ENCODE measurements at regions not wholly inside any gene's neighbourhood (a gene's known extent, or its start where the extent isn't known, plus 50 kb on each side); places are given as distances from the start of the nearest gene placed in this dataset.

DNA sequence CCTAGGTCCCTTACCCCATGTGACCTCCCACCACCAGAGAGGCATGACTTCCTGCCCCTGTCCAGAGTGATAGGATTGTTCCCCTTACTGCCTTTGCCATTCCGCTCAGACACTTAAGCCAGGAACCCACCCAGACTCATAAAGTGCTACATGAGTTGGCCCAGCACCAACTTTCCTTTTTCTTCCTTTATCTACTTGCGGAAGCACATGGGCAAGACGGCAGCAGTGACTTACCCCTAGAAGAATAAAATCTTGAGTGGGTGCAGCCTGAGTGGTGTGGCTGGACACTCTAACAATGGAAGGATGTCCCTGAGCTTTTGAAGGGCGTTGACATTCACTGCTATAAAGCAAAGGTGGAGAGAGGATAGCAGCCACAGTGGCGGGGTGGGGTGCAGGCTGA is 100.1 kb downstream of the MAB21L3 start:
- DNase-seq (ENCODE audit: low spot score): no peak
- H3K4me1 Mint-ChIP-seq (ENCODE audit: low read depth): no peaks in the 10 kb centered on the region
- no peak overlapping the region for H3K27ac Mint-ChIP-seq
- no peak overlapping the region for H3K4me3 Mint-ChIP-seq (ENCODE audit: low read depth)
- H3K9me3 Mint-ChIP-seq: no peaks in the 10 kb centered on the region
- intact Hi-C loops (cut with micrococcal nuclease): no loop called here
- no peaks in the 10 kb centered on the region for H3K36me3 Mint-ChIP-seq (ENCODE audit: low read depth)
- H3K27me3 Mint-ChIP-seq (ENCODE audit: low read depth): no peaks in the 10 kb centered on the region

DNA sequence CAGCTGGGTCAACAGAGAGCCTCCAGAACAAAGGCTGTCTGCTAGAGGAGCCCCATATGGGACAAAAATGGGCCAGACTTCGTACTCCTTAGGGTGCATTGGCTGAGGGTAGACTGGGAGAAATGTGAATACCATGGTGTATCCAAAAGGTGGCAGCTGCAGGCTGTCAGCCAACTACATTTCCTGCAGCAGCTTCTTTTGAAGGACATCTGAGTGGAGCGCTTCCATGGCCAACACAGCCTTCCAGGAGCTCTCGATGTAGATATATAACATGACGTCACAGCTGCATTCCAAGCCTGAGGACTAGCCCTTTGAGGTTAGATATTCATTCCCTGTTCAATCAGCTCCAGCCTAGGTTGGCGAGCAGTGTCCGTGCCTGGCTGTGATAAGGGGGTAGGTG is 107.7 kb downstream of the MAB21L3 start:
- no peak for DNase-seq (ENCODE audit: low spot score)
- Mint-ChIP-seq H3K27me3 (ENCODE audit: low read depth) (peaks cover 3% of the 10 kb centered on the region), H3K36me3 (ENCODE audit: low read depth) (no peaks in the 10 kb centered on the region), H3K9me3 (no peaks in the 10 kb centered on the region), H3K4me1 (ENCODE audit: low read depth) (no peaks in the 10 kb centered on the region), H3K27ac (no peak overlapping the region), H3K4me3 (ENCODE audit: low read depth) (no peak overlapping the region)
- intact Hi-C loops (cut with micrococcal nuclease): no loop called here

DNA sequence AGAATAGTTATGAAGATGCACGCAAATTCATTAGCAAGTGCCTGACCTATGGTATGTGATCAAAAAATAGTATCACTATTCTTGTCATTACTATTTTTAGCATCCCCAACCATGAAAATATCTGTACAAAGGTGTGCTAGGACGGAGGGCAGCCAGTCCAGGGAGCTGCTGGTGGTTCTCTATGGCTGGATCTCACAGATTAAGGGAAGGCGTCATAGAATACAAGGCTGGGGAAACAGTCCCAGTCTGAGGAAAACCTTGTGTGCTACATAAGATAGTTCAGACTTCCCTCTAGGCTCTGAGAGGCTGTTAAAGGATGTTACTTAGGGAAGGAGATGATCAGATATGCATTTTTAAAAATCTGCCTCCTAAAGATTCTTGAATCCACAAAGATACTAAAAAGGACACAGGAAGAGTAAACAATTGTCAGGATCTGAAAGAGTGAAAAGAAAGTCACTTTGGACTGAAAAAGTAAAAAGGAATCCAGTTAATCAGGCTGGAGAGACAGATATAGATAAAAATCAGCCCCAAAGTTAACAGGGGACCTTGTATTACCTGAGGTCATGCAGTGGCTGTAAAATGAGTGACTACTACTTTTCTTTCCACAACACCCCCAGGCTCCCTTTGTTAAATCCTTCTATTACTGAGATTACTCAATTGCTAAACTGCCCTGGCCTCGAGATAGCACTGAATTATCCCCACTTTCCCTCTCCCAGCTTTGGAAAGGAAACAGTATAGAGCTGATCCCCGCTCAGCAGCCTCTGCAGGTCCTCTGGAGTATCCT is 108.6 kb downstream of the MAB21L3 start:
- DNase-seq (ENCODE audit: low spot score): no peak
- Mint-ChIP-seq H3K4me3 (ENCODE audit: low read depth) (no peak overlapping the region), H3K4me1 (ENCODE audit: low read depth) (no peaks in the 10 kb centered on the region), H3K27me3 (ENCODE audit: low read depth) (peaks cover 5% of the 10 kb centered on the region), H3K36me3 (ENCODE audit: low read depth) (no peaks in the 10 kb centered on the region), H3K9me3 (no peaks in the 10 kb centered on the region), H3K27ac (no peak overlapping the region)
- intact Hi-C loops (cut with micrococcal nuclease): no loop called here

DNA sequence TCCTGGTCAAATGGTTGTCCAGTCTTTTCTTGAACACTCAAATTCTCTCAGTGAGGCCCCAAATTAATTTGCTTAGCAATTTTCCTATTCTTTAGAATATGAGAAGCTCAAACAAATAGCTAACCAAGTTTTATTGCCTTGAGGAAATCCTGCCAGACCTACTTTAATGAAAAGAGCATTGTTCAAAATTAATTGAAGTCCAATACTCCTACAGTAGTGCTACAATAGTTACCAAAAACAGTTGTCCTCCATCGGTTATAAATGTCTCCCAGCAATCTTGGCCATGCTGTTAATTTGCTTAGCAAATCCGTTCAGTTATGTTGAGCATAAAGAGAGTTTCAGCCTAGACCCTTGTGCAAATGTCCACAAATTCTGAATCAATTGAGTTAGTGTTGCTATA is 112.9 kb downstream of the MAB21L3 start:
- intact Hi-C loops (cut with micrococcal nuclease): no loop called here
- no peak overlapping the region for H3K27ac Mint-ChIP-seq

DNA sequence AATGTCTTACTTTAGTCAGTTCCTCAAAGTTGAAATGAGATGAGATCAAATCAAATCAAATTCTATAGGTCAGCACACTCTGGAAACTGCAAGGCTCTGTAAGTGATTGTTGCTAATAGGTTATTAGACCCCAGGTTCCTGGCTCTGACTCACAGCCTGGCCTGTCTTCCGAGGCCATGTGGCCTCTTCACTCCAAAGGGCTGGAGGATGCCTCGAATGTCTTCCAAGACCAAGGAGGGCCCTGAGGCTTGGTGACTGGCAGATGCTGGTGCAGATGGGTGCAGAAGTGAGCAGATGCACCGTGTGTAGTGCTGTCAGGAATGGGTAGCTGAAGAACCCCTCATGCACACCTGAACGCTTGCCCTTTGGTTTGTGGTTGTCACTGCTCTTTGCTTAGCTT is 113.4 kb downstream of the MAB21L3 start:
- peaks cover 5% of the 10 kb centered on the region for H3K27me3 Mint-ChIP-seq (ENCODE audit: low read depth)
- H3K4me1 Mint-ChIP-seq (ENCODE audit: low read depth): no peaks in the 10 kb centered on the region
- intact Hi-C loops (cut with micrococcal nuclease): no loop called here

More for the DNA sequence above, 112.9 kb downstream of the MAB21L3 start:
- Mint-ChIP-seq H3K4me3 (ENCODE audit: low read depth) (no peak overlapping the region), H3K27me3 (ENCODE audit: low read depth) (peaks cover 5% of the 10 kb centered on the region), H3K4me1 (ENCODE audit: low read depth) (no peaks in the 10 kb centered on the region), H3K36me3 (ENCODE audit: low read depth) (no peaks in the 10 kb centered on the region), H3K9me3 (no peaks in the 10 kb centered on the region)
- DNase-seq (ENCODE audit: low spot score): no peak

DNA sequence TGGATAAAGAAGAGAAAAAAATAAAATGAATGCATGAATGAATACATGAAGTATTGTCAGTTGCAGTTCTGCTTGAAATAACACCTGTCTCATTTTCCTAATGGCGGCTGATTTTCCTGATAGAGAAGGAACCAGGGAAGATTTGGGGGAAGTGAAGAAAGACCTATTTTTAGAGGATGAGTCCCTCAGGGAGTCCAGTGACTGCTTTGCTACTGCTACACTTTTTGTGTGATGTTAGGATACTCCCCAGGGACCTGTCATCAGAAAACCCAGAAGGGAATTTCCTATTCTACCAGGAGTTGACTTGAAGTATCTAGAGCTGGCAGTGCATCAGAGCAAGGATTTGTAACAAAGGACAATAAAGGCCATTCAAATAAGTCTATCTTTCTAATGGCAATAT is 114.8 kb downstream of the MAB21L3 start:
- intact Hi-C loops (cut with micrococcal nuclease): no loop called here
- H3K9me3 Mint-ChIP-seq: no peaks in the 10 kb centered on the region
- H3K27me3 Mint-ChIP-seq (ENCODE audit: low read depth): peaks cover 5% of the 10 kb centered on the region
- no peak overlapping the region for H3K27ac Mint-ChIP-seq
- no peak for DNase-seq (ENCODE audit: low spot score)
- no peak overlapping the region for H3K4me3 Mint-ChIP-seq (ENCODE audit: low read depth)
- H3K4me1 Mint-ChIP-seq (ENCODE audit: low read depth): no peaks in the 10 kb centered on the region
- H3K36me3 Mint-ChIP-seq (ENCODE audit: low read depth): no peaks in the 10 kb centered on the region

More for the DNA sequence above, 113.4 kb downstream of the MAB21L3 start:
- Mint-ChIP-seq H3K36me3 (ENCODE audit: low read depth) (no peaks in the 10 kb centered on the region), H3K27ac (no peak overlapping the region), H3K9me3 (no peaks in the 10 kb centered on the region), H3K4me3 (ENCODE audit: low read depth) (no peak overlapping the region)
- no peak for DNase-seq (ENCODE audit: low spot score)

DNA sequence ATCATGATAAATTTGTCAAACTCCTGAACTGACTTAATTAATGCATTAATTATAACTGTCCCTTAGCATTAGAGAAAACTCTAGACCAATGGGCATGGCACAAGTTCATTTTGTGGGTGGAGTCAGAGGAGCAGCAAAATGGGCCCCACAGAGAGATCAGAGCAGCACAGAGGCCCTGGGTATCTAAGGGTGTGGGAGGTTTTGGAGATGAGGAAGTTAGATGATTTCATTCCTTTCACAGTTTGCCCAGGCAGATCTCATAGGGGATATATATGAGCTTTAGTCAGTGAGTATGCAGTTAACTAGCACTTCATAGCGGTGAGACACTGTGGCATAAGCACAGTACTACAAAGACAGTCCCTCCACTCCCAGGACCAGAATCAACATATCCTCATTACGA is 117.3 kb downstream of the MAB21L3 start:
- intact Hi-C loops (cut with micrococcal nuclease): no loop called here
- Mint-ChIP-seq H3K4me1 (ENCODE audit: low read depth) (peaks cover 2% of the 10 kb centered on the region), H3K27ac (no peak overlapping the region), H3K4me3 (ENCODE audit: low read depth) (no peak overlapping the region), H3K27me3 (ENCODE audit: low read depth) (peaks cover 2% of the 10 kb centered on the region), H3K36me3 (ENCODE audit: low read depth) (no peaks in the 10 kb centered on the region), H3K9me3 (no peaks in the 10 kb centered on the region)
- no peak for DNase-seq (ENCODE audit: low spot score)

DNA sequence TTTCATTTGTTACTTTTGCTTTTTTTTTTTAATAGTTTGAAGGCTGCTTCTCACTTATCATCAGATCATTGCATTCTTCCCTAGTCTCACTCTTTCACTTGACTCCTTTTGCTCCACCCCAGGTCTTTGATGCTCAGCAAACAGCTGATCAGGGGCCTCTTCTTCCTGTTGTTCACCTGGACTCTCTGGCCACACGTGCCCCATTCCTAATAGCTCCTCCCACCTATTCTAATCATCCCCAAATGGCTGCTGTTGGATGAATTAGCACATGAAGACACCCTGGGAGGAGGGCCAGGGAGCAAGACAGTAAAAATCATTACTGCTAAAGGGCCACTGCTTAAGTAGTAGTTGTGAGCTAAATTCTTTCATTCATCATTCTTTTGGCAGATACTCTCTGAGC is 119.5 kb downstream of the MAB21L3 start:
- no peak overlapping the region for H3K4me3 Mint-ChIP-seq (ENCODE audit: low read depth)
- H3K27me3 Mint-ChIP-seq (ENCODE audit: low read depth): peaks cover 3% of the 10 kb centered on the region
- H3K36me3 Mint-ChIP-seq (ENCODE audit: low read depth): no peaks in the 10 kb centered on the region
- intact Hi-C loops (cut with micrococcal nuclease): no loop called here
- H3K4me1 Mint-ChIP-seq (ENCODE audit: low read depth): peaks cover 2% of the 10 kb centered on the region
- H3K27ac Mint-ChIP-seq: no peak overlapping the region
- no peak for DNase-seq (ENCODE audit: low spot score)
- no peaks in the 10 kb centered on the region for H3K9me3 Mint-ChIP-seq

DNA sequence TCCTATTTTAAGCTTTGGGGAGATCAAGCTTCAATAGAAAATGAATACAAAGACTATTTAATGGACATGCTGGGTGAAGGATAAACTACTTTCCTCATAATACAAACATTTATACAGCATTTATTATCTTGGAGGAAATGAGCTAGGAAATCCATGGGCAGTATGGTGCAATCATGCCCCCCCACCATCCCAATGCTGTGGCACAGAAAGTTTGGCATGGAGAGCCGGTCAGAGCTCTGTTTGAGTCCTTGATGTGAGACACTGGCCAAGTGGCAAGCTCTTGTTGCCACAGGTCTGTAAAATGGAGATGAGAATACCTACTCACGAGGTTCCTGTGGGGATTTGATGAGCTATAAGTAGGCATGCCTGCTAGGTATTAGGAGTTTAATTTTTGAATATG is 120.6 kb downstream of the MAB21L3 start:
- no peaks in the 10 kb centered on the region for H3K36me3 Mint-ChIP-seq (ENCODE audit: low read depth)
- no peaks in the 10 kb centered on the region for H3K9me3 Mint-ChIP-seq
- H3K4me1 Mint-ChIP-seq (ENCODE audit: low read depth): peaks cover 2% of the 10 kb centered on the region
- H3K27ac Mint-ChIP-seq: no peak overlapping the region
- no peak overlapping the region for H3K4me3 Mint-ChIP-seq (ENCODE audit: low read depth)
- intact Hi-C loops (cut with micrococcal nuclease): no loop called here
- peaks cover 3% of the 10 kb centered on the region for H3K27me3 Mint-ChIP-seq (ENCODE audit: low read depth)
- no peak for DNase-seq (ENCODE audit: low spot score)

DNA sequence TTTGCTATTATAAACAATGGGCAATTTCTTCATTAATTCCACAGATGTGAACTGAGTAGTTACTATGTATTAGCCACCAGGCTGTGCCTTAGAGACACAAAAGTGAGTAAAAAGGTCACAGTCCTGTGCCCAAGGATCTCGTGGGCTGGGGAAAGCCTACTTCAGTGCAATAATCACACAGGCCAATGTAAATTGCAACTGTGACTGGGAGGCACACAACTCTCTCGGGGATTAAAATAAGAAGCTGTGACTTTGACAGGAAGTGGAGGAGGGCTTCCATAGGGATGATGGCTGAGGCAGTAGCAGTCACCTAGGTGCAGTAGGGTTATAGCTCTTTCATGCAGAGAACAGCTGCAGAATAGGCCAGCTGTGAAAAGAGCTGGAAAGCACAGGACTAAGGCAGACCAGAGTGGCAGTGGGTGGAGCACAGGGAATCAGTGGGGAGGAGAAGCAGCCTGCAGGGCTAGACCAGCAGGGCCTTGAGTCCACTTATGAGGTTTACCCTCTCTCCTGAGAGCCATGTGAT is 121.9 kb downstream of the MAB21L3 start:
- Mint-ChIP-seq H3K9me3 (no peaks in the 10 kb centered on the region), H3K4me3 (ENCODE audit: low read depth) (no peak overlapping the region), H3K36me3 (ENCODE audit: low read depth) (no peaks in the 10 kb centered on the region), H3K27me3 (ENCODE audit: low read depth) (peaks cover 3% of the 10 kb centered on the region), H3K4me1 (ENCODE audit: low read depth) (peaks cover 2% of the 10 kb centered on the region), H3K27ac (no peak overlapping the region)
- no peak for DNase-seq (ENCODE audit: low spot score)
- intact Hi-C loops (cut with micrococcal nuclease): no loop called here

DNA sequence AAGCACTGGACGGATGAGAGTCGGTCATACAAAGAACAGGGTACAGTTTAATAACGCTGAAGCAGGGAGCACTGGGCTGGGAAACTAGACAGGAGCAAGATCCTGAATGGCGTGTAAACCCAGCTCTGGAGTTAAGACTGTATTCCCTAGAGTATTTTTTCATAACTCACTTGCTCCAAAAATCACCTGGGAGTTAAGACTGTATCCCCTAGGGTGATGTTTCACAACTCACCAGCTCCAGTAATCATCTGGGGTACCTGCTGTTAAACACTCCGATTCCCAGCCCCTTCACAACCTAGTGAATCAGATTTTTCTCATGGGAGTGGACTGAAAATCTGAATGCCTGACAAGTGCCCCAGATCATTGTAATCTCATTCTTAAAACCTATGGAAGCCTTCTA is 123.2 kb downstream of the MAB21L3 start:
- Mint-ChIP-seq H3K4me3 (ENCODE audit: low read depth) (no peak overlapping the region), H3K4me1 (ENCODE audit: low read depth) (peaks cover 2% of the 10 kb centered on the region), H3K27me3 (ENCODE audit: low read depth) (peaks cover 3% of the 10 kb centered on the region), H3K9me3 (no peaks in the 10 kb centered on the region), H3K36me3 (ENCODE audit: low read depth) (no peaks in the 10 kb centered on the region), H3K27ac (no peak overlapping the region)
- no peak for DNase-seq (ENCODE audit: low spot score)
- intact Hi-C loops (cut with micrococcal nuclease): no loop called here

DNA sequence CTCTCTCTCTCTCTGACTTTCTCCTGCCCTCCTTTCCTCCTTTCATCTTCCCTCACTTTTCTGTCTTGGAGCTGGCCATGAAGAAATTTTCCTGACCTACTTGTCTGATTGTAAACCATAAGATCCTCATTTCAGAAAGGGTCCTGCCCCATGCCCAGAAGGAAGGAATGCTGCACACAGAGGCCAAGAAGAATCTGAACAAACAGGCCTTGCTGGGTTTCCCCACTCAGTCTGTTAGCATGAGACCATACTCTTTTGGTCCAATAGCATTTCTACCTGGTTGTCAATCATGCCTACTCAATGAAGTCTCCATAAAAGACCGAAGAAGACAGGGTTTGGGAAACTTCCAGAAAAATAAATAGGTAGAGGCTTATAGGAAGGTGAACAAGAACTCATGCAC is 128.7 kb downstream of the MAB21L3 start:
- Mint-ChIP-seq H3K27ac (no peak overlapping the region), H3K27me3 (ENCODE audit: low read depth) (no peaks in the 10 kb centered on the region), H3K4me1 (ENCODE audit: low read depth) (no peaks in the 10 kb centered on the region), H3K4me3 (ENCODE audit: low read depth) (no peak overlapping the region), H3K36me3 (ENCODE audit: low read depth) (no peaks in the 10 kb centered on the region), H3K9me3 (no peaks in the 10 kb centered on the region)
- intact Hi-C loops (cut with micrococcal nuclease): no loop called here
- no peak for DNase-seq (ENCODE audit: low spot score)

DNA sequence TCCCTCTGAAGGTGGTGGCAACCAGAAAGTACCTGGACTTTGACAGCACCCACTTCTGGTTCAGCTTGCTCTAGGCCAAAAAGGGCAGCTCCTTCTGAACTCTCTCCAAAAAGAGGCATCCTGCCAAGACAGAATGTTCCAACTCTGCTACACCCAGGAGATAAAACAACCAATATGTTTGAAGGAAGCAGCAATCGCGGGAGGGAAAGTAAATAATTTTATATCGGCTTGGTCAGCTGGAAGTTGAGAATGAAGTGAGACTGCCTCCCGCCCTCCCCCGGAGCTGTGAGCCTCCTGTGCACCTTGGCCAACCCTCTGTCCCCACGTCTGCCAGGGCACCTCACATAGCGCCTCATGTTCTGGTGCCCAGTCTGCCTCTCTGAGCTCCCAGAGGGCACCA is 130.3 kb upstream of the ATP1A1 start:
- H3K4me1 Mint-ChIP-seq (ENCODE audit: low read depth): no peaks in the 10 kb centered on the region
- H3K9me3 Mint-ChIP-seq: no peaks in the 10 kb centered on the region
- no peak for DNase-seq (ENCODE audit: low spot score)
- no peak overlapping the region for H3K4me3 Mint-ChIP-seq (ENCODE audit: low read depth)
- no peaks in the 10 kb centered on the region for H3K36me3 Mint-ChIP-seq (ENCODE audit: low read depth)
- H3K27me3 Mint-ChIP-seq (ENCODE audit: low read depth): peaks cover 3% of the 10 kb centered on the region
- no peak overlapping the region for H3K27ac Mint-ChIP-seq
- intact Hi-C loops (cut with micrococcal nuclease): no loop called here

All from activated T-helper 2 cell treated with anti-CD3 and anti-CD28 coated beads, Interferon-gamma antibody, Interleukin-2, Interleukin-4, amounts not matched to agents 10 μg/mL and 5 μg/mL and 100 μg/mL, durations not matched to agents 14 hours and 24 hours and 36 hours (primary cell).